Ishikawa (cell line): ENCODE measurements at regions not wholly inside any gene's neighbourhood (a gene's known extent, or its start where the extent isn't known, plus 50 kb on each side); places are given as distances from the start of the nearest gene placed in this dataset.

Experiments
- EP300 ChIP-seq: IDR thresholded peaks from 2 replicates; pipeline ENCODE4 v1.6.1; 2012; ENCODE audit warnings: borderline replicate concordance
- NFIC ChIP-seq: IDR thresholded peaks from 2 replicates; pipeline ENCODE4 v1.6.1; 2012
- RAD21 ChIP-seq: IDR thresholded peaks from 2 replicates; pipeline ENCODE4 v1.6.1; 2012; ENCODE audit warnings: low read depth
- TF ChIP-seq, protein P1 (sequence below): IDR thresholded peaks from 2 replicates; pipeline ENCODE4 v1.6.1; 2012; ENCODE audit warnings: low read depth, mild to moderate bottlenecking
- TF ChIP-seq, protein P2 (sequence below): IDR thresholded peaks from 2 replicates; pipeline ENCODE4 v1.6.1; 2012

DNA sequence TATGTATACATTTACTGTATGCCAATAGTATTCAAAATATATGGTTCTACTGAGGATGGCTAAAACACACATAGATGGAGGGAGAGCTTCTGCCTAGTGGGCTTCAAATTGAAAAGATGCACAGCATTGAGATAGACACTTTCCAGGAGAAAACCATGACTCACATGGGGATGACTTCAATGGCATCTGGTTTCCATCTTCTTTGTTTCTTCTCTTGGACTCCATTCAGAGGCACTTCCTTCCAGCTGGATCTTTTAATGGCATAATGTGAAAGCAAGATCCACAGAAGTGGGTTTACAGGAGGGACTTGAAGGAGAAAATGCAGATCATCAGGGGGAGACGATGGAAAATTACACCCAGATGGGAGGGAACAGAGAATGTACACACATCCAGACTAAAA, 84.9 kb downstream of the ZNF365 start:
- no peak for TF ChIP-seq RAD21
- TF ChIP-seq, protein P1, sequence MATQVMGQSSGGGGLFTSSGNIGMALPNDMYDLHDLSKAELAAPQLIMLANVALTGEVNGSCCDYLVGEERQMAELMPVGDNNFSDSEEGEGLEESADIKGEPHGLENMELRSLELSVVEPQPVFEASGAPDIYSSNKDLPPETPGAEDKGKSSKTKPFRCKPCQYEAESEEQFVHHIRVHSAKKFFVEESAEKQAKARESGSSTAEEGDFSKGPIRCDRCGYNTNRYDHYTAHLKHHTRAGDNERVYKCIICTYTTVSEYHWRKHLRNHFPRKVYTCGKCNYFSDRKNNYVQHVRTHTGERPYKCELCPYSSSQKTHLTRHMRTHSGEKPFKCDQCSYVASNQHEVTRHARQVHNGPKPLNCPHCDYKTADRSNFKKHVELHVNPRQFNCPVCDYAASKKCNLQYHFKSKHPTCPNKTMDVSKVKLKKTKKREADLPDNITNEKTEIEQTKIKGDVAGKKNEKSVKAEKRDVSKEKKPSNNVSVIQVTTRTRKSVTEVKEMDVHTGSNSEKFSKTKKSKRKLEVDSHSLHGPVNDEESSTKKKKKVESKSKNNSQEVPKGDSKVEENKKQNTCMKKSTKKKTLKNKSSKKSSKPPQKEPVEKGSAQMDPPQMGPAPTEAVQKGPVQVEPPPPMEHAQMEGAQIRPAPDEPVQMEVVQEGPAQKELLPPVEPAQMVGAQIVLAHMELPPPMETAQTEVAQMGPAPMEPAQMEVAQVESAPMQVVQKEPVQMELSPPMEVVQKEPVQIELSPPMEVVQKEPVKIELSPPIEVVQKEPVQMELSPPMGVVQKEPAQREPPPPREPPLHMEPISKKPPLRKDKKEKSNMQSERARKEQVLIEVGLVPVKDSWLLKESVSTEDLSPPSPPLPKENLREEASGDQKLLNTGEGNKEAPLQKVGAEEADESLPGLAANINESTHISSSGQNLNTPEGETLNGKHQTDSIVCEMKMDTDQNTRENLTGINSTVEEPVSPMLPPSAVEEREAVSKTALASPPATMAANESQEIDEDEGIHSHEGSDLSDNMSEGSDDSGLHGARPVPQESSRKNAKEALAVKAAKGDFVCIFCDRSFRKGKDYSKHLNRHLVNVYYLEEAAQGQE: no peak
- no peak for TF ChIP-seq EP300
- TF ChIP-seq, protein P2, sequence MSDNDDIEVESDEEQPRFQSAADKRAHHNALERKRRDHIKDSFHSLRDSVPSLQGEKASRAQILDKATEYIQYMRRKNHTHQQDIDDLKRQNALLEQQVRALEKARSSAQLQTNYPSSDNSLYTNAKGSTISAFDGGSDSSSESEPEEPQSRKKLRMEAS: no peak
- TF ChIP-seq NFIC: no peak
